Esophagus muscularis mucosa (tissue), 4 donors: ENCODE measurements at regions not wholly inside any gene's neighbourhood (a gene's known extent, or its start where the extent isn't known, plus 50 kb on each side); places are given as distances from the start of the nearest gene placed in this dataset.

ENCODE experiments used
- EP300 ChIP-seq: sonication (generic); formaldehyde crosslinking; IDR thresholded peaks from one replicate; pipeline ENCODE4 v1.6.1; 2017; ENCODE audit warnings: antibody characterized with exemption
- POLR2A ChIP-seq: fragments of 450-650 bp; IDR thresholded peaks from one replicate; pipeline ENCODE4 v1.6.1; 2017; ENCODE audit warnings: antibody characterized with exemption, moderate library complexity, mild to moderate bottlenecking, low read depth
- TF ChIP-seq, protein P1 (sequence below), 3 experiments: fragments of 200-600 bp in 2 of 3; fragments of 450-650 bp in 1 of 3; sonication (generic) in 2 of 3; IDR thresholded peaks; one replicate each; pipeline ENCODE4 v1.5.1; 2017 to 2019; ENCODE audit warnings: antibody characterized with exemption in 3 of 3, mild to moderate bottlenecking in 2 of 3, moderate library complexity in 1 of 3

DNA sequence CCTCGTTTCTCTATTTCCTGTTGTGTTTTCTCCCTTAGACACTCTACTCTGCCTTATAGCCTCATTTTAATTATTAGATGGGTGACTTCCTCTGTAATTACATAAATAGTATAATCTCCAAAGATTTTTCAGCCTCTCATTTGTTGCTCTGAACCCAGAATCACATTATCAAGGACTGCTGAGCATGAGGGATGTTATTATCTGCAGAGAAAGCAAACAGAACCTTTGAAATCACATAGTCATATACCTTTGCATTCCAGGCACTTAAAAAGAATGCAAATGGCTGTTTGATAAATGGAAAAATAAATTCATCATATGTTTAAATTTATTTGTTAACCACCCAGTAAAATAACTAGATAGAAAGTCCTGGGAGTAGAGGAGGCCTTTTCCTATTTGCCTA is 305.1 kb upstream of the PPP1R2C start:
- TF ChIP-seq, protein P1, sequence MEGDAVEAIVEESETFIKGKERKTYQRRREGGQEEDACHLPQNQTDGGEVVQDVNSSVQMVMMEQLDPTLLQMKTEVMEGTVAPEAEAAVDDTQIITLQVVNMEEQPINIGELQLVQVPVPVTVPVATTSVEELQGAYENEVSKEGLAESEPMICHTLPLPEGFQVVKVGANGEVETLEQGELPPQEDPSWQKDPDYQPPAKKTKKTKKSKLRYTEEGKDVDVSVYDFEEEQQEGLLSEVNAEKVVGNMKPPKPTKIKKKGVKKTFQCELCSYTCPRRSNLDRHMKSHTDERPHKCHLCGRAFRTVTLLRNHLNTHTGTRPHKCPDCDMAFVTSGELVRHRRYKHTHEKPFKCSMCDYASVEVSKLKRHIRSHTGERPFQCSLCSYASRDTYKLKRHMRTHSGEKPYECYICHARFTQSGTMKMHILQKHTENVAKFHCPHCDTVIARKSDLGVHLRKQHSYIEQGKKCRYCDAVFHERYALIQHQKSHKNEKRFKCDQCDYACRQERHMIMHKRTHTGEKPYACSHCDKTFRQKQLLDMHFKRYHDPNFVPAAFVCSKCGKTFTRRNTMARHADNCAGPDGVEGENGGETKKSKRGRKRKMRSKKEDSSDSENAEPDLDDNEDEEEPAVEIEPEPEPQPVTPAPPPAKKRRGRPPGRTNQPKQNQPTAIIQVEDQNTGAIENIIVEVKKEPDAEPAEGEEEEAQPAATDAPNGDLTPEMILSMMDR (IDR thresholded peaks at IDR 0.05), result no peak
- TF ChIP-seq POLR2A (no peak), EP300 (no peak)
